GM21529 (cell line): ENCODE measurements at regions not wholly inside any gene's neighbourhood (a gene's known extent, or its start where the extent isn't known, plus 50 kb on each side); places are given as distances from the start of the nearest gene placed in this dataset.

Experiments used
- ATAC-seq: cut with Tn5 transposase; IDR thresholded peaks from one replicate; pipeline ENCODE4 v1.9.1; 2021; ENCODE audit not compliant: unreplicated experiment

- no peak for ATAC-seq
Measured at GRCh38 chr18:27411911-27412310, 226.8 kb upstream of the CHST9 start.

- ATAC-seq: no peak
Measured at GRCh38 chr18:27411013-27411412, 225.9 kb upstream of the CHST9 start.

- ATAC-seq: no peak
Measured at GRCh38 chr18:27404855-27405254, 219.7 kb upstream of the CHST9 start.

- ATAC-seq: no peak
Measured at GRCh38 chr18:27400001-27400400, 214.9 kb upstream of the CHST9 start.

GRCh38 chr18:27395752-27396151 is 210.6 kb upstream of the CHST9 start:
- ATAC-seq: no peak

GRCh38 chr18:27394687-27395086 is 209.6 kb upstream of the CHST9 start:
- no peak for ATAC-seq

- no peak for ATAC-seq
Measured at GRCh38 chr18:27382567-27383216, 197.6 kb upstream of the CHST9 start.

GRCh38 chr18:27378431-27379095 is 193.5 kb upstream of the CHST9 start:
- ATAC-seq: peak; percentile 63

- ATAC-seq: no peak
Measured at GRCh38 chr18:27377251-27377650, 192.1 kb upstream of the CHST9 start.

- no peak for ATAC-seq
Measured at GRCh38 chr18:27372386-27372785, 187.3 kb upstream of the CHST9 start.

- ATAC-seq: no peak
Measured at GRCh38 chr18:27366665-27367064, 181.6 kb upstream of the CHST9 start.

- ATAC-seq: no peak
Measured at GRCh38 chr18:27366151-27366550, 181.0 kb upstream of the CHST9 start.

GRCh38 chr18:27363872-27364271 is 178.8 kb upstream of the CHST9 start:
- ATAC-seq: no peak

- no peak for ATAC-seq
Measured at GRCh38 chr18:27361477-27361876, 176.4 kb upstream of the CHST9 start.

- no peak for ATAC-seq
Measured at GRCh38 chr18:27355308-27355707, 170.2 kb upstream of the CHST9 start.

GRCh38 chr18:27353273-27353672 is 168.2 kb upstream of the CHST9 start:
- ATAC-seq: no peak

GRCh38 chr18:27349284-27349882 is 164.3 kb upstream of the CHST9 start:
- no peak for ATAC-seq

GRCh38 chr18:27331606-27332005 is 146.5 kb upstream of the CHST9 start:
- ATAC-seq: no peak

- no peak for ATAC-seq
Measured at GRCh38 chr18:27314996-27315395, 129.9 kb upstream of the CHST9 start.

- no peak for ATAC-seq
Measured at GRCh38 chr18:27313678-27314077, 128.6 kb upstream of the CHST9 start.

GRCh38 chr18:27312853-27313252 is 127.7 kb upstream of the CHST9 start:
- no peak for ATAC-seq

GRCh38 chr18:27312153-27312552 is 127.0 kb upstream of the CHST9 start:
- no peak for ATAC-seq
